Colonic mucosa (tissue), 4 donors: ENCODE measurements at regions not wholly inside any gene's neighbourhood (a gene's known extent, or its start where the extent isn't known, plus 50 kb on each side); places are given as distances from the start of the nearest gene placed in this dataset.

Source experiments
- DNase-seq: peaks from one replicate; pipeline ENCODE4 v3.0.0-alpha.2; 2020
- H3K27ac ChIP-seq: fragments of 200-600 bp; one replicate; pipeline ENCODE4 v1.8.0; 2021
- H3K27me3 ChIP-seq: fragments of 200-600 bp; one replicate; pipeline ENCODE4 v1.8.0; 2021
- H3K36me3 ChIP-seq: fragments of 200-600 bp; one replicate; pipeline ENCODE4 v1.8.0; 2021
- H3K4me1 ChIP-seq: fragments of 200-600 bp; one replicate; pipeline ENCODE4 v1.8.0; 2021; ENCODE audit warnings: mild to moderate bottlenecking
- H3K4me3 ChIP-seq: fragments of 200-600 bp; one replicate; pipeline ENCODE4 v1.8.0; 2021
- H3K9ac ChIP-seq, 2 donors: one replicate each; pipeline ENCODE4 v1.7.0; 2013; ENCODE audit warnings: control low read depth in 2 of 2, low read depth in 2 of 2, low read length in 2 of 2
- H3K9me3 ChIP-seq: fragments of 200-600 bp; one replicate; pipeline ENCODE4 v1.8.0; 2021
- CTCF ChIP-seq: fragments of 200-600 bp; IDR thresholded peaks from one replicate; pipeline ENCODE4 v1.8.0; 2022; ENCODE audit warnings: antibody characterized with exemption, mild to moderate bottlenecking
- intact Hi-C: fragments of 100-400 bp; cut with DNase I; formaldehyde crosslinking; loops from one replicate; pipeline ENCODE4 v1.14.1; 2022
- donor health status: healthy.
- donor health status: DM: no; HTN: no; CAD: no.
- donor health status: DM: no; HTN: no; CAD: no.

- no peak for TF ChIP-seq CTCF
- no peak overlapping the region for H3K27ac ChIP-seq
- H3K36me3 ChIP-seq: no peaks in the 10 kb centered on the region
- no peaks in the 10 kb centered on the region for H3K27me3 ChIP-seq
- no peak for DNase-seq
- H3K9me3 ChIP-seq: no peaks in the 10 kb centered on the region
- no peak overlapping the region for H3K4me3 ChIP-seq
- intact Hi-C loops: no loop called here
- H3K4me1 ChIP-seq: no peaks in the 10 kb centered on the region
- H3K9ac ChIP-seq: no peak overlapping the region
These were observed 245.3 kb downstream of the TSN start for GRCh38 chr2:122000556-122001340.

GRCh38 chr2:122001441-122001874 is 246.0 kb downstream of the TSN start:
- no peaks in the 10 kb centered on the region for H3K36me3 ChIP-seq
- no peak for TF ChIP-seq CTCF
- H3K4me3 ChIP-seq: no peak overlapping the region
- intact Hi-C loops: no loop called here
- no peaks in the 10 kb centered on the region for H3K27me3 ChIP-seq
- H3K27ac ChIP-seq: no peak overlapping the region
- no peak for DNase-seq
- no peaks in the 10 kb centered on the region for H3K4me1 ChIP-seq
- no peak overlapping the region for H3K9ac ChIP-seq
- H3K9me3 ChIP-seq: no peaks in the 10 kb centered on the region

GRCh38 chr2:122003196-122003940 is 247.9 kb downstream of the TSN start:
- H3K27ac ChIP-seq: no peak overlapping the region
- TF ChIP-seq CTCF: no peak
- no peak overlapping the region for H3K4me3 ChIP-seq
- no peaks in the 10 kb centered on the region for H3K36me3 ChIP-seq
- H3K4me1 ChIP-seq: no peaks in the 10 kb centered on the region
- intact Hi-C loops: no loop called here
- no peak overlapping the region for H3K9ac ChIP-seq
- no peak for DNase-seq
- no peaks in the 10 kb centered on the region for H3K27me3 ChIP-seq
- no peaks in the 10 kb centered on the region for H3K9me3 ChIP-seq

- intact Hi-C loops: no loop called here
- no peaks in the 10 kb centered on the region for H3K27me3 ChIP-seq
- DNase-seq: no peak
- no peak overlapping the region for H3K27ac ChIP-seq
- no peaks in the 10 kb centered on the region for H3K4me1 ChIP-seq
- H3K9ac ChIP-seq: no peak overlapping the region
- no peaks in the 10 kb centered on the region for H3K36me3 ChIP-seq
- no peak for TF ChIP-seq CTCF
- no peak overlapping the region for H3K4me3 ChIP-seq
- no peaks in the 10 kb centered on the region for H3K9me3 ChIP-seq
These were observed 251.7 kb downstream of the TSN start for GRCh38 chr2:122007126-122007525.

GRCh38 chr2:122007577-122007976 is 252.1 kb downstream of the TSN start:
- no peaks in the 10 kb centered on the region for H3K27me3 ChIP-seq
- no peak overlapping the region for H3K9ac ChIP-seq
- H3K27ac ChIP-seq: no peak overlapping the region
- H3K9me3 ChIP-seq: no peaks in the 10 kb centered on the region
- no peak for DNase-seq
- no peaks in the 10 kb centered on the region for H3K36me3 ChIP-seq
- intact Hi-C loops: no loop called here
- no peak for TF ChIP-seq CTCF
- no peak overlapping the region for H3K4me3 ChIP-seq
- H3K4me1 ChIP-seq: no peaks in the 10 kb centered on the region
